NOMO-1 treated with dmso at 0.1 percent for 144 hours (cell line): ENCODE measurements at regions not wholly inside any gene's neighbourhood (a gene's known extent, or its start where the extent isn't known, plus 50 kb on each side); places are given as distances from the start of the nearest gene placed in this dataset.
"Not testable (repeated sequence)": the region's sequence is repeated elsewhere in the genome, so short reads cannot be mapped to it uniquely, and the experiment has no call there.

Experiments used
- DNase-seq: peaks from one replicate; lab custom pipeline; 2025; ENCODE audit not compliant: unreplicated experiment; lab: John Stamatoyannopoulos, UW

DNA sequence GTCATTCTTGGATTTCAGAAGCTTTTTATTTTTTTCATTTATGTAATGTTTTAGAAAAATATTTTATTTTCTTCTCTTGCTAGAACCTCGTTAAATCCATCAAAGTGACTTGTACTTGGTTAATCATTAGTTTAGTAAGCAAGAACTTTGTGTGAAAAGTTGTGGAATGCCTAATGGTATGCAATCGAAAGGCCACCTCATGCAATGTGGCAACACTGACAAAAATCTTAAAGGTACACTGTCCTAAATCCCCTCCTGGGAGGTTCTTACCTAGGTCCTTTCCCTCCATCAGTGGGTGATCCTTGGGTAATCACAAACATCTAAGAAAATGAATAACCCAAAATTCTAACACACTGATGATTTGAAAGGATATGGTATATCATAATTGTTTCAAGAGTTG, 304.2 kb downstream of the DNAH5 start:
- DNase-seq = no peak

DNA sequence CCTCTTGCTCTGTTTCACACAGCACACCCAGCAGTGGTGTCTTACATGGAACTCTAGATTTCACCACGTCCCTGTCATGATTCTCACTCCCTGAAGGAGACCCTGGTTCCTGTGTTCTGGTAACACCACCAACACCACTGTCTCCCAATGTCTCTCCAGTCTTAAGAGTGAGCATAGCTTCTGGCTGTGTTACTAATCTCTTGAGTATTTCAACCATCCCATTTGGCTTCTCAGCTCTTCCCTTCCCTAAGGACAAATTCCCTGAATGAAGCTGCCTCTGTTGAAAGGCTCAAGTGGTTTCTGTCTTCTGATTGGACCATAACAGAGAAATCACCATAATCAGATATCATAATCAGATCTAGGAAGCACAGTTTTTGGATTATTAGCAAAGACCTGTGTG, 311.8 kb downstream of the DNAH5 start:
- DNase-seq = no peak

DNA sequence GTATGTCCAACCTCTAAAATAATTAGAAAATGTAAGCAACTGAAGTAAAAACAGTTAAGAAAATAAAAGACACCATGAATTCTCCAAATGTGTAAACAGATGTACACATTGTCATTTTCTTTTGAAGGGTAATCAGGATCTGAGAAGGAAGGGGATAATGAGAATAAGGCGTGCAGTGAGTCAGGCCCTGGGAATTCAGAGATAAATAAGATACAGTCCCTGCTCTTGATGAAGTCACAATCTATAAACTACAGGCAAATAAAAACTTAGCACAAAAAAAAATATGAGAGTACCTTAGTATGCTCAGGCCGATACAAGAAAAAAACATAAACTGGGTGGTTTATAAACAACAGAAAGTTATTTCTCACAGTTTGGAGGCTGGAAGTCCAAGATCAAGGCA, 315.3 kb downstream of the DNAH5 start:
- no peak for DNase-seq

DNA sequence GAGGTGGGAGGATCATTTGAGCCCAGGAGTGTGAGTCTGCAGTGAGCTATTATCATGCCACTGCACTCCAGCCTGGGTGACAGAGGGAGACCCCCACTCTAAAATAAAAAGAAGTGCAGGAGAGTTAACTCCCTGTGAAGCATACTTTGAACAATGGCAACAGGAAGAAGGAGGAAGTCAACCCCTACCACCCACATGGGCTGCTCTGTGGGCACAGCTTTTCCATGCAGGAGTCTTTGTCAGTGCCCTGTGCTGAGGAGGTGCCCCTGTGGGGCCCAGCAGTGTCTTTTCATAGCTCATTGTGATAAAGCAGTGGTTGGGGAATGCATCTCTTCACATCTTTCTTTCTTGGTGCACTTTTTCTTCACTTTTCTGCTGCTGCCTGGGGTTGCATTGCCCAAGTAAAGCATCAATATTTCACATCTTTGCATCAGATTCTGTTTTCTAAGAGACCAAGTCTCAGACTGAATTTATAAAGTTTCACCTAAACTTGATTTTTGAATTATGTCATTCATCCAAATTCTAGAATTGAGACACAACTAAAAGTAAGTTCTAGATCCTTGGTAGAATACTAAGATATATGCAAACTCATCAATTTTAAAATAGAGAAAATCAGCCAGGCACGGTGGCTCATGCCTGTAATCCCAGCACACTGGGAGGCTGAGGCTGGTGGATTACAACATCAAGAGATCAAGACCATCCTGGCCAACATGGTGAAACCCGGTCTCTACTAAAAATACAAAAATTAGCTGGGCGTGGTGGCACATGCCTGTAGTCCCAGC, 316.6 kb downstream of the DNAH5 start:
- DNase-seq = no peak

DNA sequence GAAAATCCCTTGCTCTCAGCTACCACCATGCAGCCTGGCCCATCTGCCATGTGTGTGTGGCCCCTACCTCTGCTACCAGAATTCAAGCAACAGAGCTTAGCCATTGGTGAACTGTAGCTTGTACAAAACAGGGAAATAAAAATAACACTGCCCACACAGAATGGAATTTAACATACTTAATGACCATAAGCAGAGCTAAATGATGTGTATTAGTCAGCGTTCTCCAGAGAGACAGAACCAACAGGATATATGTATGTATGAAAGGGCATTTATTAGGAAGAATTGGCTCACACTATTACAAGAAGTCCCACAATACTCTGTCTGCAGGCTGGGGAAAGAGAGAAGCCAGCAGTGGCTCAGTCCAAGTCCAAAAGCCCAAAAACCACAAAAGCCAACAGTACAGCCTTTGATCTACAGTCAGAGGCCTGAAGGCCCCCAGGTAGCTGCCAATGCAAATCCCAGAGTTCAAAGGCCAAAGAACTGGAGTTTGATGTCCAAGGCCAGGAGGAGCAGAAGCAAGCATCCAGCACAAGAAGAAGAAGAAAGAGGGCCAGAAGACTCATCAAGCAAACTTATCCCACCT, 318.8 kb downstream of the DNAH5 start:
- DNase-seq = no peak

DNA sequence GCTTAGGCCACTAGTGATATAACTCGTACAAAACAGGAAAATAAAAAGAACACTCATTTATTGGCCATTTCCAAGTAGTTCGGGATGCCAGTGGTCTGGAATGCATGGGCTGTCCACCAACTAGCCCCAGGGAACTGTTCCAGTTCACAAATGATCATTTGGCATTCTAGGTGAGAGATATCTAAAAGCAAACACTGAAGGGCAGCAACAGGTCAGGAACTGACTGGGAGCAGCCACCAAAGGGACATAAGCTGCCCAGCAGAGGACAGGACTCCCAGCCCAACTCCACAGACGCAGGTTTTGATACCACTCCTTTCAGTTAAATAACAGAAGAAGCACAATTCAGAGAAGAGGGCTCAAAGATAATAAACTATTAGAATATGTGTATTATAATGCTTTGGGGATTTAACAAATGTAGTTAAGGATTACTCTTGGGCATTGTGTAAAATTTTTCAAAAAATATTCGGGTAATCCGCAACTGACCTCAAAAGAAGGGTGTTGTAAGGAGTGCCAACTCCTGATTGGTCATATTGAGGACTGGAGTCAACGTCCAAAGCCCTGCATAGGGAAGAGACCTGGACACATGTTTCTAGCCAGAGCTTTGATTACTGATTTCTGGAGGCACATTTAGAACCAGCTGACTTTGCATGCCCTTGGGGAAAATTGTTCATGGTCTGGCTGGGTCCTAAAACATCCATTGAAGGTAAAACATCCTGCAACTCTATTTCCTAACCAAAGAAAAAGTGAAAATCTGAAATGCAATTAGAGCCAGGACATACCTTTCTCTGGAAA, 320.0 kb downstream of the DNAH5 start:
- DNase-seq = no peak

DNA sequence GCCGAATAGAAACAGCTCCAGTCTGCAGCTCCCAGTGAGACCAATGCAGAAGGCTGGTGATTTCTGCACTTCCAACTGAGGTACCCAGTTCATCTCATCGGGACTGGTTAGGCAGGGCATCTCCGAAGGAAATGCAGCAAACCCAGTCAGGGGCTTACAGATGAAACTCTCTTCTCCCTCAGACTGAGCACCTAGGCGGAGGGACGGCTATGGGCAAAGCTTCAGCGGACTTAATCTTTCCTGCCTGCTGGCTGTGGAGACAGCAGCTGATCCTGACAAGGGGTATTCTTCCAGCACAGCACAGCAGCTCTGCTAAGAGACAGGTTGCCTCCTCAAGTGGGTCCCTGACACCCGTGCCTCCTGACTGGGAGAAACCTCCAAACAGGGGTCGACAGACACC, 330.9 kb downstream of the DNAH5 start:
- DNase-seq = no peak

DNA sequence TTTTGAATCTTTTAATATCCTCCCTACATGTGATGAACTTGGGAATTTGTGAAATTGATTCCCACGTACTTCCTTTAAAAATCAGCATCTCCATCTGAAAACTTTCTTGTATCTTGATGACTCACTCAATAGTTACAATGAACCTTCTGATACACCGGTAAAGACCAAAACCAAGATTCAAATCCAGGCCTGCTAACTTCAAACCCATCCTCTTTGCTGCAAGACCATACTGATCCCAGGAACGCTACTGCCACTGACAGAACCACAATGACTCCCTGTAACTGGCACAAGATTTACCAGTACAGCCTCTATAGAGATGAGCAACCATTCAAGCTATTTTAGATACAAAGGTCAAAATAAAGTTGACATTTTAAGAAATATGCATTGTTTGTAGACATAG, 332.9 kb downstream of the DNAH5 start:
- DNase-seq = no peak

DNA sequence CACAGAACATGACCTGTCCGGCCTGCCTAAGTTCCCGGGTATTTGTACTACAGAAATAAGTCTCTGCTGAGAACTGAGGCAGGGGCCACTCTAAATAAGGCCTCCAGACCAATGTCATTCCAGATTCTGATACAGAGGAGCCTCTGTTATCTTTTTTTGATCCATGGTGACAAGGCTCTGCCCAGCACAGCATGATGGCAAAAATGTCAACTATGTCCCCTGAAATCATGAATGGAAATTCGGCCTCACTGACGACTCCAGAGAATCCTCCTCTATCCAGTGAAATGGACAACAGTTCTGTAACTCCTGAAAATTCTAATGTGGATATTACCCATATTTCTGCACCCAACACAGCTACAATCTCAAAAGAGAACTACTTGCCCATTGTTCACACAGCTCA, 335.0 kb downstream of the DNAH5 start:
- no peak for DNase-seq

DNA sequence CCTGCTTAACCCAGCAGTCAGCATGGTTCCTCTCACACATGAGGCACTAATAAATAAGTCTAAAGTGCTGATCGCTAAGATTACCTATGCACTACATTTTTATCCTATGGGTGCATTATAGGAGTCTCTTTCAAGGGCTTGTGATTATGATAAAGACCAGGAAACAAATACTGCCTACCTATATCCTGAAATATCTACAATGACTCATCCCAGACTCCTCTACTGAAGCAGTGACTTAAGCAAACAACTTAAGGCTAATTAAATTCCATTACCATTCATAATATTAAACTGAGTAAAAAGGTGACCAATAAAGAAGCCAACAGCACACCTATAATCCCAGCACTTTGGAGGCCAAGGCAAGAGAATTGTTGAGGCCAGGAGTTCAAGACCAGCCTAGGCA, 338.4 kb downstream of the DNAH5 start:
- no peak for DNase-seq

DNA sequence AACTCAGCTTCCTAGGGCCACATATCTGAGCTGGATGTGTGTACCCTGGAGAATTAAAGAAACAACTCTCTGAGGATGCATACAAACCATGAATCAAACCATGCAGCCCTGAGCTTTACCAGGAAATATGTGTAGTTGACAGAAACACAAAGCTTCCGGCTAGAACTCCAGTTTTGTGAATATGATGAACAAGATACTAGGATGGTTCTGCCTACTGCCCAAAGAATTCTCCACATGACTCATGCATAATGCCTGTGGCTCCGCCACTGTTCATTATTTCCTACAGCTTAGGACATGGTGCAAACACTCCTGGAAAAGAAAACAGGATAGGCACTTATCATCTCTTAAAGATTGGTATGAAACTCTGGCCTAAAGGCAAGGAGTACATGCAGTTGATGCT, 343.4 kb downstream of the DNAH5 start:
- no peak for DNase-seq

DNA sequence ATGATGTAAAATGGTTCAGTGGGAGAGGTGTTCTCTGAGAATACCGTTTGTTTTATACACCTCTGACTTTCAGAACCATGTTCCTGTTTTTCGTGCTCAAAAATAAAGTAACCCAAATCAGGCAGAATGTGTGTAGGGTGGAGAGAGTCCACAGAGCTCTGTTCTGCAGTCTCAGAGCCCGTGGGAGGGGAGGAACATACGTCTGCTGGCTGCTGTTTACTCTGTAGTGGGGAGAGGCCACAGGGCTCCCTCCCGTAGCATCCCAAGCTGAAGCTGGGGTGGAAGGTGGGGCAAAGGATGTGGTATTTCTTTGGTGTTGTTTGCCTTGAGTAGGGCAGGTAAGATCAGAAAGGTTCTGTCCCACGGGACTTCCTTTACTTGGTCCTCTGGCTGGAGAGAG, 348.5 kb downstream of the DNAH5 start:
- no peak for DNase-seq

DNA sequence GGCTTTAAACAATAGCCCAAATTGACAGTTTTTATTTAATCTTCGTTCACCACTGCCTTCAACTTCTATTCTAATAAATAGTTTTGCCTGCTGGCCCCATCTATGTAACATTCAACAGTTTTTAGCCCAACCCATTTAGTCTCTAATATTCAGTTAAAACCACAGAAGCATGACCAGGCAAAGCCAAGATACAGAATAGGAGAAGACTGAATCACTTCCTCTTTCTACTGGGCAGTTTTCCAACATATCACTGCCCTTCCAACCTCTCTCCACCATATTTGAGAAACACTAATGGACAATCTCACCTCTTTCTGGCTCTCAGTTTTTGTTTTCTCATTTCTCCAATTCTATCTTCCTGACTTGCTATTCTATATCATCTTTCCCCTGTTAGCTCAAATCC, 352.9 kb downstream of the DNAH5 start:
- DNase-seq = peak; percentile 86

DNA sequence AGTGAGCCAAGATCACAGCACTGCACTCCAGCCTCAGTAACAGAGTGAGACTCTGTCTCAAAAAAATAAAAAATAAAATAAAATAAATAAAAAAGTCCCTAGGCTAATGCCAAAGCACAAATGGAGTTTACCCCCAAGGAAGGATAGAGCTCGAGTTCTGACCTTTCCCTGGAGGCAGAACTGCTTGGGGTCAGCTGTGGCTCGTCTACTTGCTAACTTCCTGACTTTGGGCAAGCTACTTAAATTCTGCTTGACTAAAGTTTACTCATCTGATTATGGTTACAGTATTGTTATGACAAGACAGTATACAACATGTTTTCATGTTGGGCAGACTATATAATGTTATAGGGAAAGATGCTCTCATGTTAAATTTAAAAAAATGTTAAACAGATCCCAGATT, 359.2 kb downstream of the DNAH5 start:
- DNase-seq = no peak

DNA sequence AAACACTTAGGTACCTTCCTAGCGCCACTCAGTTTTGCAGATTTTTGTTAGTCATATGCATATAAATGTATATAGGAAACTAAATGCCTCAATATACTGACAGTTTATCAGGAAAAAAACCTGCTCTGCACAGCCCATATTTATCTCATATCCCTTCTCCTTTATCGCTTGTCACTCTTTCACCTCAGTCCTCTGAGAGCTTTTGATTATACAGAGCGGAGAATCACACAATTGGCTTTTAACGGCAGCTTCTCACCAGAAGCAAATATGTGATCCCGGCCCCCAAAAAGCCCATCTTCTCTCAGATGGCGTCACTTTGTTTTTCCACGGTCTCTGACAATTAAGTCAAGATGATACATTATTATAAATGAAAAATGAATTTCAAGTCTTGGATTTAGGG, 362.6 kb downstream of the DNAH5 start:
- no peak for DNase-seq

DNA sequence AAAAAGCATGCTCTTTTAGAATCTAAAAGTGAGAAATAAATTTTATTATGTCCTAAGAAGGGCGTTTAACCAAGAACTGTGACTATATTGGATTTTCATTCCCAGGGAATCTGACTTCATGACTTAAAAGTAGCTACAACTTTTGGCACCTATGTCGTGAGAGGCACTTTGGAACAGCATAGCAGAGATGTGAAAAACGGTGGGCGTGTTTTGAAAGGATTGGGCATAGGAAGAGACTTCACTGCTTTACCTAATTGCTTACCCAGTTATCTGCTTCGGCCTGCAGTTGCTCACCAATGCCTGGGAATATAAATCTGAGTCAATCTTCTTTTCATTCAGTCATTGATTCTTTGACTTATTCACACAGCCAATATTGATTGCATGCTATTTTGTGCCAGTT, 363.4 kb downstream of the DNAH5 start:
- no peak for DNase-seq

DNA sequence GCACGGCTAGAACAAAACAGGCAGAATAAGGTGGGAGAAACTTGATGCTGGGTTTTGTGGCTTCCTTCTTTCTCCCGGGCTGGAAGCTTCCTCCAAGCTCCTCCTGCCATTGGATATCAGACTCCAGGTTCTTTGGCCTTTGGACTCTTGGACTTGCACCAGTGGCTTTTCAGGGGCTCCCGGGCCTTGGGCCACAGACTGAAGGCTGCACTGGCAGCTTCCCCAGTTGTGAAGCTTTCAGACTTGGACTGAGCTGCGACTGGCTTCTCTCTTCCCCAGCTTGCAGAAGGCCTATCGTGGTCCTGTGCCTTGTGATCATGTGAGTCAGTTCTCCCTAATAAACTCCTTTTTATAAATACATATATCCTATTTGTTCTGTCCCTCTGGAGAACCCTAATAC, 364.4 kb downstream of the DNAH5 start:
- DNase-seq = no peak

DNA sequence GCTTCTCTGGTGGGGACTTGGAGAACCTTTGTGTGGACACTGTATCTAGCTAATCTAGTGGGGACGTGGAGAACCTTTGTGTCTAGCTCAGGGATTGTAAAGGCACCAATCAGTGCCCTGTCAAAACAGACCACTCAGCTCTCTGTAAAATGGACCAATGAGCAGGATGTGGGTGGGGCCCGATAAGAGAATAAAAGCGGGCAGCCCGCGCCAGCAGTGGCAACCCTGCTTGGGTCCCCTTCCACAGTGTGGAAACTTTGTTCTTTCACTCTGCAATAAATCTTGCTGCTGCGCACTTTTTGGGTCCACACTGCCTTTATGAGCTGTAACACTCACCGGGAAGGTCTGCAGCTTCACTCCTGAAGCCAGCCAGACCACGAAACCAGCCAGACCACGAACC, 365.4 kb downstream of the DNAH5 start:
- DNase-seq = not testable (repeated sequence)

DNA sequence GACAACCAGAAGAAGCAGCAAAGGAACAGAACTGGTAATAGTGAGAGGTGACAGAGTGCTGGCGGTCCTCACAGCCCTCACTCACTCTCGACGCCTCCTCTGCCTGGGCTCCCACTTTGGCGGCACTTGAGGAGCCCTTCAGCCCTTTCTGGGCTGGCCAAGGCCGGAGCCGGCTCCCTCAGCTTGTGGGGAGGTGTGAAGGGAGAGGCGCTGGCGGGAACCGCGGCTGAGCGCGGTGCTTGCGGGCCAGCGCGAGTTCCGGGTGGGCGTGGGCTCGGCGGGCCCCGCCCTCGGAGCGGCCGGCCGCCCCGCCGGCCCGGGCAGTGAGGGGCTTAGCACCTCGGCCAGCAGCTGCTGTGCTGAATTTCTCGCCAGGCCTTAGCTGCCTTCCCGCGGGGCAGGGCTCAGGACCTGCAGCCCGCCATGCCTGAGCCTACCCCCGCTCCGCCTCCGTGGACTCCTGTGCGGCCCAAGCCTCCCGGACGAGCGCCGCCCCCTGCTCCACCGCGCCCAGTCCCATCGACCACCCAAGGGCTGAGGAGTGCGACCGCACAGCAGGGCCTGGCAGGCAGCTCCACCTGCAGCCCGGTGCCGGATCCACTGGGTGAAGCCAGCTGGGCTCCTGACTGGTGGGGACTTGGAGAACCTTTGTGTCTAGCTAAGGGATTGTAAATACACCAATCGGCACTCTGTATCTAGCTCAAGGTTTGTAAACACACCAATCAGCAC, 366.0 kb downstream of the DNAH5 start:
- DNase-seq = not testable (repeated sequence)

DNA sequence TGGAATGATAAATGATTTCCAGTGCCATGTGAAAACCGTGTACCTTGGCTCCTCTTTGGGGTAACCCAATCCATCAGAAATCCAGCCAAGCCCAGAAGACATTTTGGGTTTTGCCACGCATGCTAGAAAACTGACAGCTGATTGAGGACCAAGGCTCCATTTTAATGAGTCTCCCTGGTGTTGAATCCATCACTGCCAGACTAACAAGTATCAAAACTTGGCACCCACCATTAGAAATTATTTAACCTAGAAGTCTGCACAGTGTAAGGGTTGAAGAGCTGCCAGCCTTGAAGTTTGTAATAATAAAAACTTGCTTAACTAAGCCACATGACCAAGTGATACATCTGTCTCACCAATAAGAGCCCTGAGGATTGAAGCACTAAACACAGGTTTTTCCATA, 369.9 kb downstream of the DNAH5 start:
- no peak for DNase-seq

DNA sequence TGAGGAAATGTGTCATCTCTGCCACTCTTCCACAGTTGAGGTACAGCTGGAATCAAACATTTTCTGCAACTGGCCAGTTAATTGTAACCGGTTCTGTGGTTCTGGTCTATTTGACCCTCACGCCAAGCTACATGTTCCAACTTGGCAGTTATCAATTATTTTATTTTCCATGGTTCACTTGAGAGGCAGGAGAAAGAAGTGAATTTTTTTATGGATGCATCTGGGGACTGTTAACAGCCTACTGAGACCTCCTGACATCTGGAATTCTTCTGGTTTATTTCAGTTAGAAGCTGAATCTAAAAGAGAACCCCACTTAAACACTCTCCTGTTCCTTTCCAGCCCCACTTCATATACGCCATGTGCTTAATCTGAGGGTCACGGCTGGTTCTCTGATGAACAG, 372.3 kb downstream of the DNAH5 start:
- no peak for DNase-seq
